IPS-NIHi7 (cell line): ENCODE measurements at regions not wholly inside any gene's neighbourhood (a gene's known extent, or its start where the extent isn't known, plus 50 kb on each side); places are given as distances from the start of the nearest gene placed in this dataset.
A peak's percentile ranks its signal among the peaks of the same experiment; 100 is the strongest.
"Not testable (repeated sequence)": the region's sequence is repeated elsewhere in the genome, so short reads cannot be mapped to it uniquely, and the experiment has no call there.

ENCODE experiments used
- DNase-seq: peaks from one replicate; pipeline ENCODE4 v3.0.0; 2012; ENCODE audit warnings: mixed read lengths; ENCODE audit errors: extremely low spot score

DNA sequence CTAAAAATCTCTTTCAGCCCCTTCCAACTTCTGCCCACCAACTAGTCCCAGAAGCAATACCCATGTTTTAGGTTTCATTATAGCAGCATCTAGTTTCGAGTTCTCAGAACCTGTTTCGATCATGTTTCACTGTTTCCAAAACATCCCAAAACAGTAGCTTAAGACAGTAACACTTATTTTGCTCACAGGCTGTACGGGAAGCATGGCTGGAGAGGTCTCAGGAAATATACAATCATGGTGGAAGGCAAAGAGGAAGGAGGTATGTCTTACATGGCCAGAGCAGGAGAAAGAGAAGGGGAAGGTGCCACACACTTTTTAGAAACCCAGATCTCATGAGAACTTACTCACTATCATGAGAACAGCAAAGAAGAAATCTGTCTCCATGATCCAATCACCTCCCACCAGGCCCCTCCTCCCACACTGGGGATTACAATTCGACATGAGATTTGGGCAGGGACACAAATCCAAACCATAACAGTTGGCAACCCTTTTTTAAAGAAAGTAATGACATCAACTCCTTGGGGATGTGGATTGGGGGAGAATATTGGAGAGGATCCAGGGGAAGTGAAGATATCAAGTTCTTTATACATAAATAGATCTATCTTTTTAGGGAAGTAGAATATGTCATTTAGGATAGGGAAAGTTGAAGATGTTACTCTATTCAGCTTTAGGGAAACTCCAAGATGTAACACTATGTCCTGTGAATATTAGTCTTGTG is 269.9 kb upstream of the PLEKHG7 start:
- no peak for DNase-seq

DNA sequence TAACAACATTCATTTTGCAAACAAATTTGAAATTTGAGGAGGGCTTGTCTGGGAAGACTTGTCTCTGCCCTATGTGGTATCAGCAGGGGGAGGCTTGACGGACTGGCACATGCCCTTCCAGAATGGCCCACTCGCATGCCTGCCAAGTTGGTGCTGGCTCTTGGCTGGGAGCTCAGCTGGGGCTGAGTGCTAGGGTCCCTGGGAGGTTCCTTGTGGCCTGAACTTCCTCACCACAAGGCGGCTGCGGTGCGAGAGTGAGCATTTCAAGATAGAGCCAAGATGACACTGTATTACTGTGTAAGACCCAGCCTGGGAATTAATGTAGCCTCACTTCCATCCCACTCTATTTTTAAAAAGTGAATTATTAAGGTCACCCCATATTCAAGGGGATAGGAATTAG is 271.6 kb upstream of the PLEKHG7 start:
- DNase-seq = peak; percentile 26

DNA sequence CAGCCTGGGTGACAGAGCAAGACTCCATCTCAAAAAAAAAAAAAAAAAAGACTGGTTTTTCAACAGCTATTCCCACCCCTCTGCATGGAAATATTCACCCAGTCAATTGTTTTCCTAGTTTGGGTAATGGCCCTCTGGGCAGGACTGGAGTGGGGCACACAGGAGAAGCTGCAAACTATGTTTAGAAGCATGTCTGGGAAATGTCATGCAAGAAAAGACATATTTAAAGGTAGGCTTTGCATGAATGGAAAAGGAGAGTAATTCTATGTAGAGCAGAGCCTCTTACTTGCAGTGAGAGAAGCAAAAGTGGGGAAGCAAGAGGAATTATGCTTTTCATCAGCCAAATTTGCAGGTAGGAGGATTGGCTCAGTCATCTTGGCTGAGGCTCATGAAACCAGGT is 276.5 kb upstream of the PLEKHG7 start:
- no peak for DNase-seq

DNA sequence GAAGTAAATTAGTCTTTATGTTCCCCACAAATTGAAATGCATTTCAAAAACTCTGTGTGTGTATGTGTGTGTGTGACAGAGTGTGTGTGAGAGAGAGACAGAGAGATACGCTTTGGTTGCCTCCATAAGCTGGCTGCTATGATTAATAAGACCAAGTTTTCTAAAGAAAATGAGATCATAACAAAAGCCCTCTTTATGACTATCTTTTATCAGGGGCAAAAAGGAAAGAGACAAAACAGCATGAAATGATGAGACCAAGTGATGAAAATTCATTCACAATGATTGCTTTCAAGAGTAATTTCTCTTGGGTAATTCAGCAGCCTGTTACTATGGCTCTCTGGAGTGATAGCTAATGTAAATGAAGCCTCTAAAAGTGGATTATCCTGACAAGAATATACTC is 277.6 kb upstream of the PLEKHG7 start:
- DNase-seq = no peak

DNA sequence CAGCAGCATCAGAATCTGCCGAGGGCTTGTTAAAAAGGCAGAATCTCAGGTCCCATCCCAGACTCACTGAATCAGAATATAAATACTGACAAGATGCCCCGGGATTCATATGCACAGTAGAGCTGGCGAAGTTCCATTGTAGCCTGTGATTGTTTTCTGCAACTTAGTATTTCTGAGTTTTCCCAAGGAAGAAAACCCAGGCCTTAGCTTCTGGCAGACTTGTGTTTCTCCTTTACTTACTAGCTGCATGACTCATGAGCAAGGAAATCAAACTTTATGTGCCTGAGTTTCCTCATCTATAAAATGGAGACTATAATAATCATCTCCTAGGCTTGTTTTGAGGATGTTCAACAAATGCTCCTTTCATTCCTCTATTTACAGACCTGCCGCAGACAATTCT is 278.5 kb upstream of the PLEKHG7 start:
- DNase-seq = peak; percentile 14

DNA sequence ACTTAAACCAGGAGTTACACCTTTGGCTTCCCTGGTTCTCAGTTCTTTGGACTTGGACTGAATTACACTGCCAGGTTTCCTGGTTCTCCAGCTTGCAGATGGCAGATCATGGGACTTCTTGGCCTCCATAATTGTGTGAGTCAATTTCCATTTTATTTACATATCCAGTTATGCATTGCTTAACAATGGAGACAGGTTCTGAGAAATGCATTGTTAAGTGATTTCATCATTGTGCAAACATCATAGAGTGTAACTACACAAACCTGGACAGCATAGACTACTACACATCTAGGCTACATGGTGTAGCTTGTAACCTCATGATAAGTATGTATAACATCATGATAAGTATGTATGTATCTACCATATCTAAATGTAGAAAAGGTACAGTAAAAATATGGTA is 276.1 kb upstream of the BTG1 start:
- no peak for DNase-seq

DNA sequence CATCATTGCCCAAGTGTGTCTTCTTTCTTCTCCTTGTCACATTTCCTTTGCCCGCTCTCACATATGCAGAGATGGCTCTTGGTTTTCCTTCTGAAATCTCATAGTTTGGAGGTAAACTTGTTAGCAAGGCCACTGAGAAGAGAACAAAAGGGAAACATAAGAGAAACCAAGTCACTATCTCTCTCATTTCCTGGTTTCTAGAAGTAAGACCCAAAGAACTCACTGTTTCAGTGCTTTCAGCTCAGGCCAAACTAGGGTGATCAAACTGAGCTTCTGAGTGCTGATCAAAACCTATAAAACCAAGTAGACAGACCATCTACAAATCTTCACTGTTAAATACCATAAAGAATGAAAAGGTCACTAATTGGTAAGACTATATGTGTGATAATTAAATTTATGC is 275.4 kb upstream of the BTG1 start:
- DNase-seq = no peak

DNA sequence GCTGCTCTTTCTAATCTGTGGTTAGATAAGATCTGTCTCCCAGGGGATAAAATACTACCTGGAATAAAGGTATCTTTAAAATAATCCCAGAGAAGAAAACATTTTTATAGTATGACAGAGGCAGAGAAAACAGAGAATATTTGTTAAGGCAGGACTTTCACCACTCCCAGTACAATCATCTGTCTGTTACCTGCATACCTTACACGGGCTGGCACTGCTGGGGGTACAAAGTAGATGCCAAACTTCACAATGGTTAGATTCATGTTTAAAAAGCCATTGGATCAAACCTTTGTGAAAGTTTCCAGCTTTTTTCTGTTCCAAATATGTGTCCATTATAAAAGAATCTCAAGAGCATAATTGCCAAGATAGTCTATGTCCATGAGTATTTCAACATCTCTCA is 273.6 kb upstream of the BTG1 start:
- DNase-seq = no peak

DNA sequence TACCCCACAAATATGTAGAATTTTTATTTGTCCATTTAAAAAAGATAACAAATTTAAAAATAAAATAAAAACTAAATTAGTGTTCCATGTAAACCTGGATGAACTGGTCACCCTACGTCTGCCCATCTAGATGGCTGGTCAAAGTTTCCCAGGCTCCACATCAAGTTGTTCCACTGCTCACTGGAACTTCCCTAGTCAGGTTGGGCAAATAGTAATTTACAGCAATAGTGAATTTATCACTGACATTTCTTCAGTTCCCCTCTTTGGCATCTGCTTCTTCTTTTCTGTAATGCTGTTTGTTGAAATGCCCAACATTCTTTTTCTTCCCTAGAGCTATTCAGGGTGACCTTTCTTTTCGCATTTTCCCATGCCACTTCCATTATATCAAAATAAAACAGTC is 272.7 kb upstream of the BTG1 start:
- DNase-seq = no peak

DNA sequence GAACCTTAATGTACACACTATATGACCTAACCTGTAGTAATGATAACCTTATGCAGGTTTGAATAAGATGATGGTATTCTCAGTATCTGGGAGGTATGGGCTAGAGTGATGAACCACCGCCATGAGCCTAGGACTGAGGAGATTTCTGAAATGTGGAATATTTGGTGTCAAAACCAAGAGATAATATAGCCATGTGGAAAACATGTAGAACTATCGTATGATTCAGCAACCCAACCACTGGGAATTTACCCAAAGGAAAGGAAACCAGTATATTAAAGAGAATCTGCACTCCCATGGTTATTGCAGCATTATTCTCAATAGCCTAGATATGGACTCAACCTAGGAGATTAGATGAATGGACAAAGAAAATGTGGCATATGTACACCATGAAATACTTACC is 271.7 kb upstream of the BTG1 start:
- no peak for DNase-seq

DNA sequence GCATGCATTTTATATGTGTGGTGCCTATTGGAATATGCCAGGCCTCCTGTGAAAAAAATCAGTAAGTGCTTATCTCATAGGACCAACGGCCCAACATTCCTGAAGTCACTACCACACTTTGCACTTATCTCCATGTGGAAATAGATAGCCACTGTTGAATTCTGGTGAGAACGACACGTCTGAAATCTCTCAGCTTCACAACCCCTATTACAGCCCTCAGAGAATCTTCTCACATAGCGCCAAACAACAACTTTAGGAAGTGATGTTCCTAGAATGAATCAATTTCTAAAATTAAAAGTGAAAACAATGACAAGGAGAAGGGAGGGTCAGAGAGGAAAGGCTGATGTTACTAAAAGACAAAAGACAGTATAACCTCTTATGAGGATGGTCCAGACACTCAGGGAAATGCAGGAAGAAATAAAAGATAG is 270.8 kb upstream of the BTG1 start:
- no peak for DNase-seq

DNA sequence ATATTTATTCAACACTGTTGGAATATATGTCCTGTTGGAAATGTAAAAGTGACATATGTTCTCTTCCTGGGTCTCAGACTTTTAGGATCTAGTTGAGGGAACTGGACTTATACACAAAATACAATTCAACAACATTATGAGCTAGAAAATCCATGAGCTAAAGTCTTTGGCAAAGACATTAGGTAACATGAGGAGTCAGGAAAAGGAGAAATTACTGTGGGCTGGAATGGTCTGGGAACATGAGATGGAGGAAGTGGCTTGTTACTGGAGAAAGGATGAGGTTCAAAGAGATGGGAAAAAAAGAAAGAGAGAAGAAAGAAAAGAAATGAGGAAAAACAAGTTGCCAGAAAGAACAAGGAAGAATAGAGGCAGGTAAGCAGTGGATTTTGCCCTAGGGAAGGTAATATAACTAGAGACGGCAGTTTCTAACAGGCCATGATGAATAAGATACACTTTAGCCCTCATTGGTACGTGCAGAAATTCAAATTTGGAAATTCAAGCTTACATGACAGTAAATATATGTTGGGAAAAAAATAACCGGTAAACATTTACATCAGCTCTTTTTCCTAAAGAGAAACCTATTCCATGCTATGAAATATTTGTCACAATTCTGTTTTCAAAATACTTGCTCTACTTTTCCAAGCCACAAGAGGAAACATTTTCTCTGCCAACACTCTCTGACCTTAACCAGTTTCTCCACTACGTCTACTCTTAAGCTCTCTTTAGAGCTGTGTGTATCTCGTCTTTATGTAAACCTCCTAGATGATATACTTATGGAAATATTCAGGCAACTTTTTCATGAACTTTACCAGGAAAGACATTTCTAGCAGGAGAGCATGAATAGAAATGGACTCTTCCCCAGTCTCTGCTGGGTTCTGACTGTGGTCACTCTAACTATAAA is 268.8 kb upstream of the BTG1 start:
- DNase-seq = no peak

DNA sequence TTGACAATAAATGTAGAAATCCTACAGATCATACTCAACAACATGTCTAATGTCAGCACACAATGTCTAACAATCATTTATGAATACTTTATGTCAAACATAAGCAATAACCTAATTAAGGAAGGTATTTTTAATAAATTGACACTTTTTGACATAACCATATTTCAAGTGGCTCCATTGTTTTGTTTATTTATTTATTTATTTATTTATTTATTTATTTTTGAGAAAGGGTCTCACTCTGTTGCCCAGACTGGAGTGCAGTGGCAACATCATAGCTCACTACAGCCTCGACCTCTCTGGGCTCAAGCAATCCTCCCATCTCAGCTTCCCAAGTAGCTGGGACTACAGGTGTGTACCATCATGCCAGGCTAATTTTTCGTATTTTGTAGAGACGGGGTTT is 267.6 kb upstream of the BTG1 start:
- no peak for DNase-seq

DNA sequence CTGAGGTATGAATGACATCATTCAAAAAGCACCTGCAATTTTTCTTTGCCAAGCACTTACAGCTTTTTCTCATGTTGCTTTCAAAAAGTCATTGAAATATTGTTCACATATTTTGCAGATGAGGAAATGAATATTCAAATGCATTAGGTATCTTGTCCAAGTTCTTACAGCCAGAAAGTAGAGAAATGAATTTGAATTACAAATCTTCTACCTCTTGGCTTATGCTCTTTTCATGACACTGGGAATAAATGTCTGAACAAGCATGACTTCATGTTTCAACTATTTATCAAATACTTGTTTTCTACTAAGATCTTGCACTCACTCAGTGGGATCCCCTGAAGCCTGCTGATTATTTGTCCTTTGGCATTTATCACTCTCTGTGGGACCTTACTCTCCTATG is 267.2 kb upstream of the BTG1 start:
- no peak for DNase-seq

DNA sequence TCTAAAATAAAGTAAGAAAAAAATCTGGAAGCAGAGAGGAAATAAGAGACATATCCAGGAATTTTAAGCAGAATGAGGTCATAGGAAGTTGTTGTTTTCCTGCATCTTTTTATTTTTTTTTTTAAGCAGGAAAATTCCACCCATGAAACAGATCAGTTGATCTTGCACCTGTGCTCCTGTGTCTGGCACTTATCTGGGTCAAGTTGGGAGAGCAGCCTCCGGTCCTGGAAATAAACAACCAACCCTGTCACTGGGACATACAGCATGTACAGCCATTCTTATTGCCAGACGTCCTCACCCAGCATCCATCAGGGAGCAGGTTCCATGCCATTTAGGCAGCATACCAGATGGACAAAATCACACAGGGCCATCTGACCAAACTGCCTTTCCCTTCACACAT is 266.0 kb upstream of the BTG1 start:
- no peak for DNase-seq

DNA sequence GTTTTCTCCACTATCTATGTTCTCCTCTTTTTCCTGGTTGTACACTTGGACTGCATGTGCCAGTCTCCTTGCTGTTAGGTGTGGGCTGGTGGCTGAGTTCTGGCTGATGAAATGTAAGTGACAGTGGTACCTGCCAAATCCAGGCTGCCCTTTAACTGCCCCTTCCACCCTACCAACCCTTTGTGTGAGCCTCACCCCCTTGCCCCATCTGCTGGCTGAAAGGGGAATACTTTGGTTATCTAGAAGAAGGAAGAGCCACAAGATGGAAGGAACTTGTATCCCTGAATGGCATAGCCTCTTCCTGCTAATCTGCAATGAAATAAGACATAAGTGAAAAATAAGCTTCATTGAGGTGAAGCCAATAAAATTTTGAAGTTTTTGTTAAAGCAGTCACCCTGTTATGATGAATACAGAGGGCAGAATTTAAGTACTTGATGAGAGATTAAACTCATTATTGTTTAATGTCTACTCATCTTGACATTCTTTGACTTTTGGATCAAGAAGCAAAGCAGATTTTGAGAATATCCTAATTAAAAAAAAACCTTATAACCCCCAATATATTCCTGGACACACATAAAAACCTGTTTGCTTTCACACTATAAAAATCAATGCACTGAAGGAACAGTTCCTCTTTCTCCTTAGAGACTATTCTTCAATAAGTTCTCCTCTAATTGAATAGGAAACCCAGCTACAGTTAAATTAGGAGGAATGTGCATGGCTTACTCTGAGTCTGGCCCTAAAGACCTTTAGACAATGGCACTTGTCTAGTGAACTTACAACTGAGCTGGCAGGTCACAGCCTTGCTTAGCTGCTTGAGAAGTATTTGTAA is 262.6 kb upstream of the BTG1 start:
- peak; percentile 42 for DNase-seq

DNA sequence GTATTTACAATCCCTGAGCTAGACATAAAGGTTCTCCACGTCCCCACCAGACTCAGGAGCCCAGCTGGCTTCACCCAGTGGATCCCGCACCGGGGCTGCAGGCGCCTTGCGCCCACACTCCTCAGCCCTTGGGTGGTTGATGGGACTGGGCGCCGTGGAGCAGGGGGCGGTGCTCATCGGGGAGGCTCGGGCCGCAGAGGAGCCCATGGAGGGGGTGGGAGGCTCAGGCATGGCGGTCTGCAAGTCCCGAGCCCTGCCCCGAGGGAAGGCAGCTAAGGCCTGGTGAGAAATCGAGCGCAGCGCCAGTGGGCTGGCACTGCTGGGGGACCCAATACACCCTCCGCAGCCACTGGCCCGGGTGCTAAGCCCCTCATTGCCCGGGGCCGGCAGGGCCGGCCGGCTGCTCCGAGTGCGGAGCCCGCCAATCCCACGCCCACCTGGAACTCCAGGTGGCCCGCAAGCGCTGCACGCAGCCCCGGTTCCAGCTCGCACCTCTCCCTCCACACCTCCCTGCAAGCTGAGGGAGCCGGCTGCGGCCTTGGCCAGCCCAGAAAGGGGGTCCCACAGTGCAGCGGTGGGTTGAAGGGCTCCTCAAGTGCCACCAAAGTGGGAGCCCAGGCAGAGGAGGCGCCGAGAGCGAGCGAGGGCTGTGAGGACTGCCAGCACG is 260.9 kb upstream of the BTG1 start:
- not testable (repeated sequence) for DNase-seq

DNA sequence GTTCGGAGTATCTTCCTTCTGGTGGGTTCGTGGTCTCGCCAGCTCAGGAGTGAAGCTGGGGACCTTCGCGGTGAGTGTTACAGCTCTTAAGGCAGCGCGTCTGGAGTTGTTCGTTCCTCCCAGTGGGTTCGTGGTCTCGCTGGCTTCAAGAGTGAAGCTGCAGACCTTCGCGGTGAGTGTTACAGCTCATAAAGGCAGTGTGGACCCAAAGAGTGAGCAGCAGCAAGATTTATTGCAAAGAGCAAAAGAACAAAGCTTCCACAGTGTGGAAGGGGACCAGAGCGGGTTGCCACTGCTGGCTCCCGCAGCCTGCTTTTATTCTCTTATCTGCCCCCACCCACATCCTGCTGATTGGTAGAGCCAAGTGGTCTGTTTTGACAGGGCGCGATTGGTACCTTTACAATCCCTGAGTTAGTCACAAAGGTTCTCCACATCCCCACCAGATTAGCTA is 260.2 kb upstream of the BTG1 start:
- DNase-seq = not testable (repeated sequence)

DNA sequence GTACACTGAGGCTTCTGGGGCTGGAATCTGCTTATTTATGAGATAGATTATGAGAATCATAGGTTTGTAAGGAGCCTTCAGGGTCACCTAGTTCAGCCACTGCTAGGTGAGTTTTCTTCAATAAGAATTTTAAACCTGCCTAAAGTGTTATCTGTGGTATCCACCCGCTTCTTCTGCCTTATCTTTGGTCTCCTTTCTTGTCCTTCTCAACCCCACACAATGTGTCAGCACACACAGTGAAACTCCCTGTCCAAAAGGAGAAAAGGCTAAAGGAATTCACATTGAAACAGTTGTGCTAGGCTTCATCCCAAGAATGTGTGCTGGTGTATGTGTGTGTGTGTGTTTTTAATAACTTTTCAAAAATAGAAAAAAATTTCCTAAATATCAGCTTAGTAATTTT is 259.3 kb upstream of the BTG1 start:
- no peak for DNase-seq

DNA sequence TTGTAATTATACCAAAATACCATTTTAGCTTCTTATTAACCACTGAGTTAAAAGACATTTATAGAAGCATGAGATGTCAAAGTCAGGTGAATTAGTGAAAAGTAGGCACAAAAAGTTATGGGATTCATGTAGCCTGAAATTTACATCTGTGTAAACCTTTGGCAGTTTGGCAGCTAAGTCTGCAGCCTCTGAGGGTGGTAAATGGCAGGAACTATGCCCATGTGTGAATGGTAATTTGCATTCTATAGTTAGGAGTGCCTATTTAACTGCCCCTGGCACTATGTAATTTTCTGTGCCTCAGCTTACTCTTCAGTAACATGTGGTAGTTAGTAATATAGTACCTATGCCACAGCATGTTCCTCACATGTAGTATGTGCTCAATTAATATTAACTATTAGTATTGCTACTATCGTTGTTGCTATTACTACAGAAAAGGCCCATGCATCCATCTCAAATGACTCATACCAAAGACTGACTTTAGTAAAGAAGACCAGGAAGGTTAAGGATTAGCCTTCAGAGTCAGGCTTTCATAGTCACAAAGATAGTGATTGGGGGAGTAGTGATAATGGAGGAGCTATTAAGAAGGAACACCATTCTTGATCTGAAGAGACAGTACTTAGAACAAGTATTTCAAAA is 258.7 kb upstream of the BTG1 start:
- no peak for DNase-seq
